ENCODE measurements at regions not wholly inside any gene's neighbourhood (a gene's known extent, or its start where the extent isn't known, plus 50 kb on each side); places are given as distances from the start of the nearest gene placed in this dataset.
"Not testable (repeated sequence)": the region's sequence is repeated elsewhere in the genome, so short reads cannot be mapped to it uniquely, and the experiment has no call there.

- not testable (repeated sequence) for H3K27ac Mint-ChIP-seq; H3K4me1 ChIP-seq (ENCODE audit: insufficient read depth); H3F3A ChIP-seq (replicated peaks; ENCODE audit: low read depth); H3K4me3 ChIP-seq; H3K4me3 Mint-ChIP-seq; H4K20me1 ChIP-seq (replicated peaks; ENCODE audit: insufficient read depth); DNase-seq (ENCODE audit: low spot score); H3K36me3 ChIP-seq (ENCODE audit: insufficient read depth); H2AFZ ChIP-seq; H3K27ac ChIP-seq (ENCODE audit: low read depth); H3K9me3 Mint-ChIP-seq; ATAC-seq; H3K4me2 ChIP-seq; H3K9me2 ChIP-seq (ENCODE audit: insufficient read depth); H3K36me3 Mint-ChIP-seq (ENCODE audit: low read depth); H3K27me3 Mint-ChIP-seq (ENCODE audit: insufficient read depth, low read depth, poor library complexity); H3K79me2 ChIP-seq (replicated peaks; ENCODE audit: insufficient read depth); H3K4me1 Mint-ChIP-seq; H3K27me3 ChIP-seq (ENCODE audit: insufficient read depth)
These were observed 142.4 kb upstream of the POC5 start for GRCh38 chr5:75859621-75860020.

GRCh38 chr5:75856056-75856455 lies 138.8 kb upstream of the POC5 start:
- no peaks in the 10 kb centered on the region for H3F3A ChIP-seq (replicated peaks; ENCODE audit: low read depth)
- H3K9me2 ChIP-seq (ENCODE audit: insufficient read depth) = no peaks in the 10 kb centered on the region; the same call in 1 of the 2 replicates
- H4K20me1 ChIP-seq (replicated peaks; ENCODE audit: insufficient read depth) = no peaks in the 10 kb centered on the region
- no peaks in the 10 kb centered on the region for H3K4me1 Mint-ChIP-seq
- TF ChIP-seq REST (IDR thresholded peaks at IDR 0.05; ENCODE audit: unreplicated experiment) = no peak
- no peaks in the 10 kb centered on the region; the same call in 2 of the 3 replicates for H3K9me3 Mint-ChIP-seq
- no peaks in the 10 kb centered on the region for H3K36me3 Mint-ChIP-seq (ENCODE audit: low read depth)
- H3K36me3 ChIP-seq (ENCODE audit: insufficient read depth) = no peaks in the 10 kb centered on the region
- H3K4me3 ChIP-seq = no peak overlapping the region
- no peak overlapping the region for H3K27ac ChIP-seq (ENCODE audit: low read depth)
- DNase-seq (ENCODE audit: low spot score) = no peak
- H3K27me3 ChIP-seq (ENCODE audit: insufficient read depth) = no peaks in the 10 kb centered on the region
- no peak overlapping the region for H3K27ac Mint-ChIP-seq
- H3K4me1 ChIP-seq (ENCODE audit: insufficient read depth) = no peaks in the 10 kb centered on the region
- H3K4me3 Mint-ChIP-seq = no peak overlapping the region
- ATAC-seq = no peak
- H3K27me3 Mint-ChIP-seq (ENCODE audit: insufficient read depth, low read depth, poor library complexity) = no peaks in the 10 kb centered on the region
- H2AFZ ChIP-seq = no peak overlapping the region
- H3K79me2 ChIP-seq (replicated peaks; ENCODE audit: insufficient read depth) = no peaks in the 10 kb centered on the region
- no peak overlapping the region for H3K4me2 ChIP-seq

GRCh38 chr5:75848077-75848476 lies 130.8 kb upstream of the POC5 start:
- Mint-ChIP-seq H3K4me1 (no peaks in the 10 kb centered on the region), H3K27me3 (ENCODE audit: insufficient read depth, low read depth, poor library complexity) (peaks cover 4% of the 10 kb centered on the region), H3K36me3 (ENCODE audit: low read depth) (no peaks in the 10 kb centered on the region), H3K9me3 (no peaks in the 10 kb centered on the region; the same call in 2 of the 3 replicates), H3K4me3 (no peak overlapping the region), H3K27ac (no peak overlapping the region)
- no peaks in the 10 kb centered on the region for H3K27me3 ChIP-seq (ENCODE audit: insufficient read depth)
- H2AFZ ChIP-seq = no peak overlapping the region
- H3K36me3 ChIP-seq (ENCODE audit: insufficient read depth) = no peaks in the 10 kb centered on the region
- no peaks in the 10 kb centered on the region for H4K20me1 ChIP-seq (replicated peaks; ENCODE audit: insufficient read depth)
- no peaks in the 10 kb centered on the region for H3K9me2 ChIP-seq (ENCODE audit: insufficient read depth)
- H3K4me2 ChIP-seq = no peak overlapping the region
- no peaks in the 10 kb centered on the region for H3K4me1 ChIP-seq (ENCODE audit: insufficient read depth)
- ATAC-seq = no peak
- no peak for DNase-seq (ENCODE audit: low spot score)
- H3K4me3 ChIP-seq = no peak overlapping the region
- H3K27ac ChIP-seq (ENCODE audit: low read depth) = no peak overlapping the region
- no peaks in the 10 kb centered on the region for H3F3A ChIP-seq (replicated peaks; ENCODE audit: low read depth)
- H3K79me2 ChIP-seq (replicated peaks; ENCODE audit: insufficient read depth) = no peaks in the 10 kb centered on the region
- TF ChIP-seq ZNF331 (CRISPR knock-in tag; IDR thresholded peaks at IDR 0.05; ENCODE audit: low read depth) = no peak
- TF ChIP-seq CREB1 (CRISPR knock-in tag; IDR thresholded peaks at IDR 0.05; ENCODE audit: low read depth) = no peak
- TF ChIP-seq, protein P1, sequence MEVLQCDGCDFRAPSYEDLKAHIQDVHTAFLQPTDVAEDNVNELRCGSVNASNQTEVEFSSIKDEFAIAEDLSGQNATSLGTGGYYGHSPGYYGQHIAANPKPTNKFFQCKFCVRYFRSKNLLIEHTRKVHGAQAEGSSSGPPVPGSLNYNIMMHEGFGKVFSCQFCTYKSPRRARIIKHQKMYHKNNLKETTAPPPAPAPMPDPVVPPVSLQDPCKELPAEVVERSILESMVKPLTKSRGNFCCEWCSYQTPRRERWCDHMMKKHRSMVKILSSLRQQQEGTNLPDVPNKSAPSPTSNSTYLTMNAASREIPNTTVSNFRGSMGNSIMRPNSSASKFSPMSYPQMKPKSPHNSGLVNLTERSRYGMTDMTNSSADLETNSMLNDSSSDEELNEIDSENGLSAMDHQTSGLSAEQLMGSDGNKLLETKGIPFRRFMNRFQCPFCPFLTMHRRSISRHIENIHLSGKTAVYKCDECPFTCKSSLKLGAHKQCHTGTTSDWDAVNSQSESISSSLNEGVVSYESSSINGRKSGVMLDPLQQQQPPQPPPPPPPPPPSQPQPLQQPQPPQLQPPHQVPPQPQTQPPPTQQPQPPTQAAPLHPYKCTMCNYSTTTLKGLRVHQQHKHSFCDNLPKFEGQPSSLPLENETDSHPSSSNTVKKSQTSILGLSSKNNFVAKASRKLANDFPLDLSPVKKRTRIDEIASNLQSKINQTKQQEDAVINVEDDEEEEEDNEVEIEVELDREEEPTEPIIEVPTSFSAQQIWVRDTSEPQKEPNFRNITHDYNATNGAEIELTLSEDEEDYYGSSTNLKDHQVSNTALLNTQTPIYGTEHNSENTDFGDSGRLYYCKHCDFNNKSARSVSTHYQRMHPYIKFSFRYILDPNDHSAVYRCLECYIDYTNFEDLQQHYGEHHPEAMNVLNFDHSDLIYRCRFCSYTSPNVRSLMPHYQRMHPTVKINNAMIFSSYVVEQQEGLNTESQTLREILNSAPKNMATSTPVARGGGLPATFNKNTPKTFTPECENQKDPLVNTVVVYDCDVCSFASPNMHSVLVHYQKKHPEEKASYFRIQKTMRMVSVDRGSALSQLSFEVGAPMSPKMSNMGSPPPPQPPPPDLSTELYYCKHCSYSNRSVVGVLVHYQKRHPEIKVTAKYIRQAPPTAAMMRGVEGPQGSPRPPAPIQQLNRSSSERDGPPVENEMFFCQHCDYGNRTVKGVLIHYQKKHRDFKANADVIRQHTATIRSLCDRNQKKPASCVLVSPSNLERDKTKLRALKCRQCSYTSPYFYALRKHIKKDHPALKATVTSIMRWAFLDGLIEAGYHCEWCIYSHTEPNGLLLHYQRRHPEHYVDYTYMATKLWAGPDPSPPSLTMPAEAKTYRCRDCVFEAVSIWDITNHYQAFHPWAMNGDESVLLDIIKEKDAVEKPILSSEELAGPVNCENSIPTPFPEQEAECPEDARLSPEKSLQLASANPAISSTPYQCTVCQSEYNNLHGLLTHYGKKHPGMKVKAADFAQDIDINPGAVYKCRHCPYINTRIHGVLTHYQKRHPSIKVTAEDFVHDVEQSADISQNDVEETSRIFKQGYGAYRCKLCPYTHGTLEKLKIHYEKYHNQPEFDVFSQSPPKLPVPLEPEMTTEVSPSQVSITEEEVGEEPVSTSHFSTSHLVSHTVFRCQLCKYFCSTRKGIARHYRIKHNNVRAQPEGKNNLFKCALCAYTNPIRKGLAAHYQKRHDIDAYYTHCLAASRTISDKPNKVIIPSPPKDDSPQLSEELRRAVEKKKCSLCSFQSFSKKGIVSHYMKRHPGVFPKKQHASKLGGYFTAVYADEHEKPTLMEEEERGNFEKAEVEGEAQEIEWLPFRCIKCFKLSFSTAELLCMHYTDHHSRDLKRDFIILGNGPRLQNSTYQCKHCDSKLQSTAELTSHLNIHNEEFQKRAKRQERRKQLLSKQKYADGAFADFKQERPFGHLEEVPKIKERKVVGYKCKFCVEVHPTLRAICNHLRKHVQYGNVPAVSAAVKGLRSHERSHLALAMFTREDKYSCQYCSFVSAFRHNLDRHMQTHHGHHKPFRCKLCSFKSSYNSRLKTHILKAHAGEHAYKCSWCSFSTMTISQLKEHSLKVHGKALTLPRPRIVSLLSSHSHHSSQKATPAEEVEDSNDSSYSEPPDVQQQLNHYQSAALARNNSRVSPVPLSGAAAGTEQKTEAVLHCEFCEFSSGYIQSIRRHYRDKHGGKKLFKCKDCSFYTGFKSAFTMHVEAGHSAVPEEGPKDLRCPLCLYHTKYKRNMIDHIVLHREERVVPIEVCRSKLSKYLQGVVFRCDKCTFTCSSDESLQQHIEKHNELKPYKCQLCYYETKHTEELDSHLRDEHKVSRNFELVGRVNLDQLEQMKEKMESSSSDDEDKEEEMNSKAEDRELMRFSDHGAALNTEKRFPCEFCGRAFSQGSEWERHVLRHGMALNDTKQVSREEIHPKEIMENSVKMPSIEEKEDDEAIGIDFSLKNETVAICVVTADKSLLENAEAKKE (CRISPR knock-in tag; IDR thresholded peaks at IDR 0.05) = no peak
- TF ChIP-seq STAT1 (IDR thresholded peaks at IDR 0.05; ENCODE audit: unreplicated experiment) = no peak
- TF ChIP-seq ETS1 (IDR thresholded peaks at IDR 0.05) = no peak
